Cardiac muscle cell (in vitro differentiated cells and primary cell): ENCODE measurements at regions not wholly inside any gene's neighbourhood (a gene's known extent, or its start where the extent isn't known, plus 50 kb on each side); places are given as distances from the start of the nearest gene placed in this dataset.

Experiments
- DNase-seq, 2 donors: peaks; one replicate each; pipeline versions ENCODE4 v3.0.0 to v3.0.0-alpha.2; 2010 to 2017; ENCODE audit warnings: low read depth in 1 of 2, low spot score in 1 of 2
- H3K27ac ChIP-seq: fragments of 200-600 bp; sonication (generic); 2 replicates; pipeline ENCODE4 v1.5.1; 2016
- H3K27me3 ChIP-seq: fragments of 200-600 bp; sonication (generic); 2 replicates; pipeline ENCODE4 v1.6.0; 2016; ENCODE audit warnings: control low read depth
- H3K36me3 ChIP-seq: fragments of 200-600 bp; sonication (generic); 2 replicates; pipeline ENCODE4 v1.5.1; 2016; ENCODE audit warnings: control low read depth
- H3K4me1 ChIP-seq: fragments of 200-600 bp; sonication (generic); 2 replicates; pipeline ENCODE4 v1.8.1; 2017; ENCODE audit warnings: low read depth, mild to moderate bottlenecking, mixed run types
- H3K4me3 ChIP-seq: fragments of 200-600 bp; sonication (generic); 2 replicates; pipeline ENCODE4 v1.5.1; 2016; ENCODE audit warnings: mild to moderate bottlenecking
- H3K9me3 ChIP-seq: fragments of 200-600 bp; sonication (generic); 2 replicates; pipeline ENCODE4 v1.5.1; 2017; ENCODE audit warnings: low read depth, mild to moderate bottlenecking, control low read depth
- CTCF ChIP-seq: IDR thresholded peaks from 2 replicates; pipeline ENCODE4 v1.5.1; 2012; ENCODE audit warnings: low read depth, mild to moderate bottlenecking, low read length

- Histone ChIP-seq H3K27me3 (no peaks in the 10 kb centered on the region), H3K4me3 (no peak overlapping the region), H3K27ac (no peak overlapping the region), H3K36me3 (no peaks in the 10 kb centered on the region), H3K4me1 (no peaks in the 10 kb centered on the region), H3K9me3 (no peaks in the 10 kb centered on the region)
- no peak for DNase-seq
- TF ChIP-seq CTCF = no peak
These were observed 117.4 kb upstream of the PRDM1 start for GRCh38 chr6:105968603-105969333.

GRCh38 chr6:105967917-105968602 lies 118.1 kb upstream of the PRDM1 start:
- no peak overlapping the region for H3K4me3 ChIP-seq
- no peak for DNase-seq
- H3K27ac ChIP-seq = no peak overlapping the region
- no peaks in the 10 kb centered on the region for H3K27me3 ChIP-seq
- H3K9me3 ChIP-seq = no peaks in the 10 kb centered on the region
- no peak for TF ChIP-seq CTCF
- no peaks in the 10 kb centered on the region for H3K4me1 ChIP-seq
- H3K36me3 ChIP-seq = no peaks in the 10 kb centered on the region

GRCh38 chr6:105966481-105966880 lies 119.7 kb upstream of the PRDM1 start:
- H3K9me3 ChIP-seq = no peaks in the 10 kb centered on the region
- H3K36me3 ChIP-seq = no peaks in the 10 kb centered on the region
- H3K27me3 ChIP-seq = no peaks in the 10 kb centered on the region
- H3K27ac ChIP-seq = no peak overlapping the region
- TF ChIP-seq CTCF = no peak
- DNase-seq = no peak
- H3K4me1 ChIP-seq = no peaks in the 10 kb centered on the region
- H3K4me3 ChIP-seq = no peak overlapping the region

- H3K4me3 ChIP-seq = no peak overlapping the region
- H3K27me3 ChIP-seq = no peaks in the 10 kb centered on the region
- no peaks in the 10 kb centered on the region for H3K36me3 ChIP-seq
- no peaks in the 10 kb centered on the region for H3K9me3 ChIP-seq
- no peak for DNase-seq
- TF ChIP-seq CTCF = no peak
- no peak overlapping the region for H3K27ac ChIP-seq
- no peaks in the 10 kb centered on the region for H3K4me1 ChIP-seq
These were observed 121.0 kb upstream of the PRDM1 start for GRCh38 chr6:105964979-105965760.

GRCh38 chr6:105954148-105954547 lies 132.0 kb upstream of the PRDM1 start:
- H3K27me3 ChIP-seq = no peaks in the 10 kb centered on the region
- H3K9me3 ChIP-seq = no peaks in the 10 kb centered on the region
- peaks cover 6% of the 10 kb centered on the region for H3K4me1 ChIP-seq
- no peak for TF ChIP-seq CTCF
- no peaks in the 10 kb centered on the region for H3K36me3 ChIP-seq
- no peak overlapping the region for H3K27ac ChIP-seq
- no peak for DNase-seq
- H3K4me3 ChIP-seq = no peak overlapping the region
